A673 (cell line): ENCODE measurements at regions not wholly inside any gene's neighbourhood (a gene's known extent, or its start where the extent isn't known, plus 50 kb on each side); places are given as distances from the start of the nearest gene placed in this dataset.

ENCODE experiments used
- EZH2 ChIP-seq: fragments of 200-600 bp; sonication (generic); IDR thresholded peaks from 2 replicates; pipeline ENCODE4 v1.6.1; 2017; ENCODE audit warnings: borderline replicate concordance, low read depth, mild to moderate bottlenecking, mixed read lengths, antibody characterized with exemption, low read length; ENCODE audit not compliant: poor library complexity, severe bottlenecking
- TF ChIP-seq, protein P1 (sequence below): fragments of 300-800, 200-600 bp; sonication (generic); conservative IDR thresholded peaks from 2 replicates; pipeline ENCODE4 v1.5.1; 2017; ENCODE audit warnings: low read depth, mild to moderate bottlenecking, antibody characterized with exemption, low read length, moderate library complexity, mixed read lengths

DNA sequence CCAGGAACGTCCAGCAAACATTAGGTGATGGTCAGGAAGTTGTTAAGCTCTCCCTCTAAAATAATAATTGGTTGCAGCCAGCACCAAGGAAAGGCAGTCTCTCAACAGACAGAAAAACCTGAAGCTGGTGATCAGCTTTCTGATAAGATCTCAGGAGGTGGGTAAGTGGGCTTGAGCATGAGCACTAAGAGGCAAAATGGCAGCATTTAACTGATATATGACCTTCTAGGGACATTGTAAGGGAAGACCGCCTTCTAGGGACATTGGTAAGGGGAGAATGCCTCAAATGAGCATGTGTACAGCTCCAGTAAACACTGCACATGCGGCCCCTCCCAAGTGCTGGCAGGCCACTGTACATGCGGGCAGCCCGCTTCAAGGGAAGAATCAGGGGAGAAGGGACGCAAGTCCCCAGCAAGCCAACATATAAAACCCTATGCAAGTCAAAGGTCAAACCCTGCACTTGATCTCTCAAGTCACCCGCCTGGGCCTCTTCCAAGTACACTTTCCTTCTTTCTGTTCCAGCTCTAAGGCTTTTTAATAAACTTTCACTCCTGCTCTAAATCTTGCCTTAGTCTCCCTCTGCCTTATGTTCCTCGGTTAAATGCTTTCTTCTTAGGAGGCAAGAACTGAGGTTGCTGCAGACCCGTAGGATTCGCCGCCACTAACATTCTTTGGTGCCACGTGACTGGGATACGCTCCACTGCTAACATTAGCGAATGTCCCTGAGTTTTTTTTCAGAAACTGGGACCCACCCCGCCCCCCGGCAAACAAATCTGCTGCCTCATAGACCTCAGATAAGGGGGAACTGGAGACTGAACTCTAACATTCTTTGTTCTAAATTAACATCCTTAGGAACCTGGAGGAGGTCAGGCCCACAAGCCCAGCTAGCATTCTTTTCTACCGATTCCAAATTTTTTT is 463.8 kb downstream of the LPIN1 start:
- TF ChIP-seq, protein P1, sequence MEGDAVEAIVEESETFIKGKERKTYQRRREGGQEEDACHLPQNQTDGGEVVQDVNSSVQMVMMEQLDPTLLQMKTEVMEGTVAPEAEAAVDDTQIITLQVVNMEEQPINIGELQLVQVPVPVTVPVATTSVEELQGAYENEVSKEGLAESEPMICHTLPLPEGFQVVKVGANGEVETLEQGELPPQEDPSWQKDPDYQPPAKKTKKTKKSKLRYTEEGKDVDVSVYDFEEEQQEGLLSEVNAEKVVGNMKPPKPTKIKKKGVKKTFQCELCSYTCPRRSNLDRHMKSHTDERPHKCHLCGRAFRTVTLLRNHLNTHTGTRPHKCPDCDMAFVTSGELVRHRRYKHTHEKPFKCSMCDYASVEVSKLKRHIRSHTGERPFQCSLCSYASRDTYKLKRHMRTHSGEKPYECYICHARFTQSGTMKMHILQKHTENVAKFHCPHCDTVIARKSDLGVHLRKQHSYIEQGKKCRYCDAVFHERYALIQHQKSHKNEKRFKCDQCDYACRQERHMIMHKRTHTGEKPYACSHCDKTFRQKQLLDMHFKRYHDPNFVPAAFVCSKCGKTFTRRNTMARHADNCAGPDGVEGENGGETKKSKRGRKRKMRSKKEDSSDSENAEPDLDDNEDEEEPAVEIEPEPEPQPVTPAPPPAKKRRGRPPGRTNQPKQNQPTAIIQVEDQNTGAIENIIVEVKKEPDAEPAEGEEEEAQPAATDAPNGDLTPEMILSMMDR = no peak
- no peak for TF ChIP-seq EZH2
